ENCODE measurements at regions not wholly inside any gene's neighbourhood (a gene's known extent, or its start where the extent isn't known, plus 50 kb on each side); places are given as distances from the start of the nearest gene placed in this dataset.

DNA sequence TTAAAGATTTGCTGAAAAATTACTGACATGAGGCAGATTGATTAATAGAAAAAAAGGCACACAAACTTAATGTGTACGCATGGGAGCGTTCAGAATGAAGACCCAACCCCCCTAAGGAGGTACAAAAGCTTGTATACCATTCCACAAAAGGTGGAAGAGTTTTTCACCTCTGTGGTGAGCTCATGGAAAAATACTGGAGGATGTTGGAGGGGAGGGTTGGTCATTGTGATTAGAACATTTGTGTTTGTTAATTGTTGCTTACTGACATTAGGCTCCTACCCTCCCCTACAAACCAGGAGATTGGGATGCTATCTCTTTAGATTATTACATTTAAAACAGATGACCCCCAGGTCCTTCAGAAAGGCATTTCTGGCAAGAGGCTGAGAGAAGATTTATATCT lies 1973.3 kb downstream of the OLFM4 start:
- H3K79me2 ChIP-seq (ENCODE audit: control insufficient read depth, insufficient read depth, low read length), result no peaks in the 10 kb centered on the region
- H2AFZ ChIP-seq (ENCODE audit: low read length), result no peak overlapping the region
- no peak for TF ChIP-seq EZH2 (IDR thresholded peaks at IDR 0.05; ENCODE audit: low read length, missing control alignments)
- TF ChIP-seq, protein P1, sequence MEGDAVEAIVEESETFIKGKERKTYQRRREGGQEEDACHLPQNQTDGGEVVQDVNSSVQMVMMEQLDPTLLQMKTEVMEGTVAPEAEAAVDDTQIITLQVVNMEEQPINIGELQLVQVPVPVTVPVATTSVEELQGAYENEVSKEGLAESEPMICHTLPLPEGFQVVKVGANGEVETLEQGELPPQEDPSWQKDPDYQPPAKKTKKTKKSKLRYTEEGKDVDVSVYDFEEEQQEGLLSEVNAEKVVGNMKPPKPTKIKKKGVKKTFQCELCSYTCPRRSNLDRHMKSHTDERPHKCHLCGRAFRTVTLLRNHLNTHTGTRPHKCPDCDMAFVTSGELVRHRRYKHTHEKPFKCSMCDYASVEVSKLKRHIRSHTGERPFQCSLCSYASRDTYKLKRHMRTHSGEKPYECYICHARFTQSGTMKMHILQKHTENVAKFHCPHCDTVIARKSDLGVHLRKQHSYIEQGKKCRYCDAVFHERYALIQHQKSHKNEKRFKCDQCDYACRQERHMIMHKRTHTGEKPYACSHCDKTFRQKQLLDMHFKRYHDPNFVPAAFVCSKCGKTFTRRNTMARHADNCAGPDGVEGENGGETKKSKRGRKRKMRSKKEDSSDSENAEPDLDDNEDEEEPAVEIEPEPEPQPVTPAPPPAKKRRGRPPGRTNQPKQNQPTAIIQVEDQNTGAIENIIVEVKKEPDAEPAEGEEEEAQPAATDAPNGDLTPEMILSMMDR (conservative IDR thresholded peaks at IDR 0.05 in 1 of 2, IDR thresholded peaks at IDR 0.05 in 1 of 2; ENCODE audit: low read depth in 1 of 2, low read length in 2 of 2), result no peak
- no peak overlapping the region for H3K27ac ChIP-seq (ENCODE audit: insufficient read depth, low read length)
- H3K4me3 ChIP-seq (replicated peaks in 1 of 4; ENCODE audit: control extremely low read depth in 1 of 4, insufficient read depth in 1 of 4, low read depth in 3 of 4, low read length in 4 of 4), result no peak overlapping the region
- no peaks in the 10 kb centered on the region for H3K36me3 ChIP-seq (ENCODE audit: control insufficient read depth, insufficient read depth, low read length)
- H4K20me1 ChIP-seq (ENCODE audit: control insufficient read depth, extremely low read depth, insufficient read depth, low read length), result no peaks in the 10 kb centered on the region
- no peaks in the 10 kb centered on the region for H3K27me3 ChIP-seq (ENCODE audit: control insufficient read depth, insufficient read depth, low read length)
- H3K4me2 ChIP-seq (ENCODE audit: extremely low read depth, insufficient read depth, low read length), result no peak overlapping the region
- H3K4me1 ChIP-seq (ENCODE audit: control insufficient read depth, extremely low read depth, insufficient read depth, low read length), result no peaks in the 10 kb centered on the region
- DNase-seq (ENCODE audit: low read depth in 2 of 2), result no peak
- no peak overlapping the region for H3K9ac ChIP-seq (ENCODE audit: insufficient read depth, low read length)
- no peaks in the 10 kb centered on the region for H3K9me3 ChIP-seq (ENCODE audit: control insufficient read depth, insufficient read depth, low read depth, low read length)

DNA sequence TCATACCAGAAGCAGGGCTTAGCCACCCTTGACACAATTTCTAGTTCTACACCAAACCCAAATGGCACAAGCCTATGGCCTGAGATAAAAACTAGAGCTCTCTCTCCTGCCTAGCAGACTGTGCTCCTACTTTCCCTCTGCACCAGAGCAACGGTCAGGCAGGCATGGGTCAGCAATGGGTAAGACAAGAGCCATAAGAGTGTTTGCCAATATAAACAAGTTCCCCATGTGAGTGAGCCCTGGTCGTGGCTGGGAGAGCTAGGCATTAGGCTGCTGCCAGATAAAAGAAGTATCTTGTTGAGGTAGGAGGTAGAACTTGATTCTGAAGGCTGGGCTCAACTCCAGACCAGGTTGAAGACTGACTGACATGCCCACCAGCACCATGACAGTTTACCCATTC lies 1979.1 kb downstream of the OLFM4 start:
- H3K27me3 ChIP-seq (ENCODE audit: control insufficient read depth, insufficient read depth, low read length), result no peaks in the 10 kb centered on the region
- H4K20me1 ChIP-seq (ENCODE audit: control insufficient read depth, extremely low read depth, insufficient read depth, low read length), result no peaks in the 10 kb centered on the region
- no peak overlapping the region for H2AFZ ChIP-seq (ENCODE audit: low read length)
- TF ChIP-seq EZH2 (IDR thresholded peaks at IDR 0.05; ENCODE audit: low read length, missing control alignments), result no peak
- TF ChIP-seq, protein P1 (conservative IDR thresholded peaks at IDR 0.05 in 1 of 2, IDR thresholded peaks at IDR 0.05 in 1 of 2; ENCODE audit: low read depth in 1 of 2, low read length in 2 of 2), result no peak
- no peaks in the 10 kb centered on the region for H3K9me3 ChIP-seq (ENCODE audit: control insufficient read depth, insufficient read depth, low read depth, low read length)
- H3K27ac ChIP-seq (ENCODE audit: insufficient read depth, low read length), result no peak overlapping the region
- H3K36me3 ChIP-seq (ENCODE audit: control insufficient read depth, insufficient read depth, low read length), result no peaks in the 10 kb centered on the region
- no peaks in the 10 kb centered on the region for H3K4me1 ChIP-seq (ENCODE audit: control insufficient read depth, extremely low read depth, insufficient read depth, low read length)
- no peak overlapping the region for H3K4me2 ChIP-seq (ENCODE audit: extremely low read depth, insufficient read depth, low read length)
- no peak overlapping the region for H3K4me3 ChIP-seq (replicated peaks in 1 of 4; ENCODE audit: control extremely low read depth in 1 of 4, insufficient read depth in 1 of 4, low read depth in 3 of 4, low read length in 4 of 4)
- DNase-seq (ENCODE audit: low read depth in 2 of 2), result no peak
- no peak overlapping the region for H3K9ac ChIP-seq (ENCODE audit: insufficient read depth, low read length)
- no peaks in the 10 kb centered on the region for H3K79me2 ChIP-seq (ENCODE audit: control insufficient read depth, insufficient read depth, low read length)

DNA sequence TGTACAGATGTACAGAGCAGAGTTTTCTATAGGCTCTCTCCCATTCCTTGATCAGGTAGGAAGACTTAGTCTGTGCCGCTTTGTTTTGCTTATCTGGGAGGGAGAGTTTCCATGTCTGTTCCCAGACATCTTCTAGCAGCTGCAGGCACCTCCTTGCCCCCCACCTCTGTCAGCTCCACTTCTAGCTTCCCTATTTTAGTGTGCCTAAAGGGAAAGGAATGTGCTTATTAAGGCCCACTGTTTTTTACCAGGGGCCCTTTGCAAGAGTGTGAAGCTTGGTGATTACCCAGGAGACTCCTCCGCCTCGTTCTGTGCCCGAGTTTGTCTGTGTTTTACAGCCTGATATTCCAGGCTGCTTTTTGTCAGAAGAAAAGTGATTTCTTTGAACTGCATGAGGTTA lies 1984.4 kb downstream of the OLFM4 start:
- no peak overlapping the region for H3K9ac ChIP-seq (ENCODE audit: insufficient read depth, low read length)
- H3K36me3 ChIP-seq (ENCODE audit: control insufficient read depth, insufficient read depth, low read length), result no peaks in the 10 kb centered on the region
- H3K4me2 ChIP-seq (ENCODE audit: extremely low read depth, insufficient read depth, low read length), result no peak overlapping the region
- H3K9me3 ChIP-seq (ENCODE audit: control insufficient read depth, insufficient read depth, low read depth, low read length), result no peaks in the 10 kb centered on the region
- no peak for TF ChIP-seq EZH2 (IDR thresholded peaks at IDR 0.05; ENCODE audit: low read length, missing control alignments)
- TF ChIP-seq, protein P1 (conservative IDR thresholded peaks at IDR 0.05 in 1 of 2, IDR thresholded peaks at IDR 0.05 in 1 of 2; ENCODE audit: low read depth in 1 of 2, low read length in 2 of 2), result no peak
- no peak overlapping the region for H3K4me3 ChIP-seq (replicated peaks in 1 of 4; ENCODE audit: control extremely low read depth in 1 of 4, insufficient read depth in 1 of 4, low read depth in 3 of 4, low read length in 4 of 4)
- H3K27ac ChIP-seq (ENCODE audit: insufficient read depth, low read length), result no peak overlapping the region
- H3K79me2 ChIP-seq (ENCODE audit: control insufficient read depth, insufficient read depth, low read length), result no peaks in the 10 kb centered on the region
- no peaks in the 10 kb centered on the region for H3K27me3 ChIP-seq (ENCODE audit: control insufficient read depth, insufficient read depth, low read length)
- H4K20me1 ChIP-seq (ENCODE audit: control insufficient read depth, extremely low read depth, insufficient read depth, low read length), result no peaks in the 10 kb centered on the region
- H3K4me1 ChIP-seq (ENCODE audit: control insufficient read depth, extremely low read depth, insufficient read depth, low read length), result no peaks in the 10 kb centered on the region
- no peak for DNase-seq (ENCODE audit: low read depth in 2 of 2)
- no peak overlapping the region for H2AFZ ChIP-seq (ENCODE audit: low read length)
